GM18951 (cell line): ENCODE measurements at regions not wholly inside any gene's neighbourhood (a gene's known extent, or its start where the extent isn't known, plus 50 kb on each side); places are given as distances from the start of the nearest gene placed in this dataset.

Experiments
- POLR2A ChIP-seq: IDR thresholded peaks from 4 replicates; pipeline ENCODE4 v1.6.1; 2011; ENCODE audit warnings: mild to moderate bottlenecking; ENCODE audit not compliant: insufficient read length, insufficient read depth; ENCODE audit errors: extremely low read depth
- in situ Hi-C: fragments of 300-500 bp; cut with MboI; formaldehyde crosslinking; loops from one replicate; pipeline ENCODE4 v1.12.0; 2022; ENCODE audit warnings: low sequenced_read_pairs, mixed read lengths, inconsistent platforms; ENCODE audit not compliant: unreplicated experiment

DNA sequence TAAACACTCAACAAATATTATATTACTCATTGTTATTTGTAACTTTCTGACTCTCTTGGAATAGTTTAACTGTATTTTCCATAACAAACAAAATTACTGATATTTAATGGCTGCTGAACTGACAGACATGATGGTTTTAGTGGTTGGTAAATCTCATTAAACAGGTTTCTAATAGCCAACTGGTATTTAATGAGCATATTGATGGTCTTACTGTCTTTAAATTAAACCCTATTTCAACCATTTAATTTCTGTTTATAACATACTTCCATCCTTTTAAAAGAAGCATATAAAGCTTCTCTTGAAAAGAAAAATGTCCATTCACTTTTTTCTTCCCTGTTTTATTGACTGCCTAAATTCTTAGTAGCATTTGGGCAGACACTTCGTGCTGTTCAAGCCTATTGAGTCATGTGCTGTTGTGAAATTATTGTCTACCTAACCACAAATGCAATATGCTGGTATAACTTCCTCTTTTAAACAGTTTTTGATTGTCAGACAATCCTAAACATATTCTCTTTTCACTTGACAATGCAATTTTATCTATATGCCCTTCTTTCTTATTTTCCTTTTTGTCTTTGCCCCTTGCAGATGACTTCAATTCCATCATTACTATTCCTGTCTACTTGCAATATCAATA is 163.9 kb upstream of the SLC7A11 start:
- TF ChIP-seq POLR2A, result no peak
- in situ Hi-C loops, result no loop called here

DNA sequence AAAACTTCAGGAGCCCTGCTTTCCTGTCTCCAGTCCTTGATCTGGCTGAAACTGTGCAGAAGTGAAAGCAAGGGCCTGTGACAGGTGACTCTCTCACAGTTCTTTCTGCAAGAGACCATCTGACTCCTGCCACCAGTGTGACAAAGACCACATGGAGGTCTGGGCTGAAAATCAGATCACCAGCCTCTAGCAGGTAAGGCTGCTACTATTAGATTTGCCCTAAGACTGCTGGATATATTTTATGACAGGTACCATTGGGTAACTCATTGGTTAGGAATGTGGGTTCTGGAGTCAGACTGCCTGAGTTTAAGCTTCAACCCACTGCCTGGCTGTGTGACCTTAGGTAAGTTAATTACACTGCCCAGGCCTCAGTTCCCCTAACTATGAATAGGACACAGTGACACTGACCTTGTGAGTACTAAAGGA is 163.3 kb upstream of the SLC7A11 start:
- in situ Hi-C loops, result no loop called here
- no peak for TF ChIP-seq POLR2A

DNA sequence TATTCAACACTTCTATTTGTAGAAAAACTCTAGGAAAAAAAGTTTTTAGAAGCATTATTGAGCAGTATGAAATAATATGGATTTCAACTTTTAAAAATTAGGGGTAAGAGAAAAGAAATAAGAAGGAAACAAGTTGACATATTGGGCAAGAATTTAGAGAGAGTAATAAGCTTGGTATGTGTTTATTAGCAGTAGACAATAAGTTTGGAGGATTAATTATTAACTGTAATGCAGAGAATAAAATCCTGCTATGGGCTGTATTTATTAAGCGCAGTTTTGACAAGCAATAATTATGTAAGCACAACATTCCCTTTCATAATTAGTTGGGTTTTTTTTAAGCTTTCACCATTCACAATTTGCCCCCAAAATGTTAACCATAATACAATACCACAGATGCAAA is 162.7 kb upstream of the SLC7A11 start:
- in situ Hi-C loops, result no loop called here

DNA sequence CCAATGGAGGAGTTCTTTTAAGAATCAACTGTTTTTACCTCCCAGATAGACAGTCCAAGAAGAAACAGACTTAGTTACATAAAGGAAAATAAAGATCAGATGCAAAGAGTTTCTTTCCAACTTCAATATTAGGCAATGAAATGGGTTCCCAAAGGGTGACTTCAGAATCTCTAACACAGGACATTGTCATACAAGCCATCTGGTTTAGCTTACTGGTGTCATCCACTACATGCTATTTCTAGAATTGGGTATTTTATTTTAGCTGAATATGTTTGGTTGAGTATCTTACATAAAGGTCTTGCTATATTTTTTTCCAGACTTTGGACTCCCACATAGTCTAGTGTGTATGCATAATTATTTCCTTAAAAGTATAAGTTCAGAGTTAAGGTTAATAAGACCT is 162.1 kb upstream of the SLC7A11 start:
- TF ChIP-seq POLR2A, result no peak
- in situ Hi-C loops, result no loop called here

More for the DNA sequence above, 162.7 kb upstream of the SLC7A11 start:
- TF ChIP-seq POLR2A, result no peak

DNA sequence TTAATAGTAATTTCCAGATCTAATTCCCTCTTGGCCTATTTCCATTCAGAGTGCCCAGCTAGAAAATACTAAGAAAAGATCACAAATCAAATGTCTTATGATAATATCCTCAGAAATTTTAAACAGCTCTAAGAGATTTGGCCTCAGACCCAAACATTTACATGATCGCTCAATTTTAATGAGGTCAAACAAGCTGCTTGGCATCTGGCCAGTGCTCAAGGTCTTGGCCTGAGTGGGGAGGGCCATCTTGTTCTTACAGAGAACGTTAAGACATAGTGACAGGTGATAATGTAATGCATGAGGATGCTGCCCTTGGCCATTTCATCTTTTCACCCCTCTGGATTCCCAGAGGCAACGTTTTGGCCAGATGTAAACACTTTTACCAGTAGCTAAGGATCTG is 159.2 kb upstream of the SLC7A11 start:
- in situ Hi-C loops, result no loop called here
- TF ChIP-seq POLR2A, result no peak

DNA sequence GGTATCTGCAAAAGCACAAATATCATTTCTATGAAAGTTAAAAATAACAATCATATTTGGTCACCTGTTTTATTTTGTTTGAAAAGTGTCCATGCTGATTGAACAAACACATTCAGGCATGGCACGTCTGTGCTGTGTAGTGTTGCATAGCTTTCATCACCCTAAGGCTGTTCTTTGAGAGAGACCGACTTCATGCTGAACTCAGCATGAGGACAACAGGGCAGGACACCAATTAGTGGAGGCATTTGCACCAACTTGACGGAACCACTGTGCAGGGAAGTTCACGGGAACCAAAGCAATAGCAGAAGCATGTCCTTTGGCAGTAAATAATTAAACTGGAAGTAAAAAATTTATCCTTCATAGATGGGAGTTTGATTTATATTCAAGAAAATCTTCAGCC is 158.4 kb upstream of the SLC7A11 start:
- no peak for TF ChIP-seq POLR2A
- in situ Hi-C loops, result no loop called here

DNA sequence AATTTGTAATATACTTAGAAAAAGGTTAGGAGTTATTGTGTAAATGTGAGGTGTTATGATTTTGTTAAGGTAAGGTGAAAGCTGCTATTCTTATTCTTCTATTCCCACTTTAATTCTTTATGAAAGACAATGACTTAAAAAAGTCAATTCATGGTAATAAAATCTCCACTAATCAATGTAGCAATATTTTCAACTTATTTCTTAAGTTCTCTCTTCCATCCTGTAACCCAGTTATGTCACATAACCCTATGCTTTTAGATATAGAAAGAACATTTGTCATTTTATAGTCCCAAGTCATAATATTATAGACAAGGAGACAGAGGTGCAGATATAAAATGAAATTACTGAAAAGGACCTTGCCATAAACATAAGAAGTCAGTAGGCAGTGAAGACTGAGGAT is 157.9 kb upstream of the SLC7A11 start:
- in situ Hi-C loops, result no loop called here
- TF ChIP-seq POLR2A, result no peak

DNA sequence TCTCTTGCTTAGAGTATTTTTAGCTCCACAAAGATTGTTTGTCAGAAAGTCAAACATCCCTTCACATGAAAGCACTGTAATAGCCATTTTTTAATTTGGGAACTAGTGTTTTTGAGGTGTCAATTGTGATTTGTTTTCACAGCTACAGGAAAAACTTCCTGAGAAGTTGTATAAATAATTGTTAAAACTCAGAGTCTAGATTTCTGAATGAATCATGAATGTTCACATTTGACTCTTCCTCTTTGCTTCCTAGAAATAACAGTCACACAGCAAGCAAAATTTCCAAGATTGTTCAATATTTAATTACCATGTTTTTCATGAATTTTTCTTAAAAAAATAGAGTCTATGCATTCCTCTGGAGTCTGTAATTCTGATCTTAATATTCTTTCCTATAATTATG is 156.9 kb upstream of the SLC7A11 start:
- no peak for TF ChIP-seq POLR2A
- in situ Hi-C loops, result no loop called here

DNA sequence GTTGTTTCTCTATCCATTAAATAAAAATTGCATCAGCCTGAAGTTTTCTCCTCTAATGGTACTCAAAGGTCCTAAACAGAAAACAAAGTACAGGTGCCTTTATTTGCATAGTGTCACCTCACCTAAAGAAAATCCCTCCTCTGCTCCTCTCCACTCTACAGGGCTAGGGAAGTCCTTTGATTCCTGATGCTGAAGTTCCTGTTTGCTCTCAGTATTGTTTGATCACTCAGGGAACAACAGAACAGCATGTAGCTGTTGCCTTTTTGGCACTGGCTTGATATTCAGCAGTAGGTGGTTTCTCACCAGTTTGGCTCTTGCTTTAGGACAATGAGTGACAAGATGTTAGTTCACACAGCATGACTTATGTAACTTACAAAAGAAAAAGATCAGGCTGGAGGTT is 156.2 kb upstream of the SLC7A11 start:
- in situ Hi-C loops, result no loop called here

DNA sequence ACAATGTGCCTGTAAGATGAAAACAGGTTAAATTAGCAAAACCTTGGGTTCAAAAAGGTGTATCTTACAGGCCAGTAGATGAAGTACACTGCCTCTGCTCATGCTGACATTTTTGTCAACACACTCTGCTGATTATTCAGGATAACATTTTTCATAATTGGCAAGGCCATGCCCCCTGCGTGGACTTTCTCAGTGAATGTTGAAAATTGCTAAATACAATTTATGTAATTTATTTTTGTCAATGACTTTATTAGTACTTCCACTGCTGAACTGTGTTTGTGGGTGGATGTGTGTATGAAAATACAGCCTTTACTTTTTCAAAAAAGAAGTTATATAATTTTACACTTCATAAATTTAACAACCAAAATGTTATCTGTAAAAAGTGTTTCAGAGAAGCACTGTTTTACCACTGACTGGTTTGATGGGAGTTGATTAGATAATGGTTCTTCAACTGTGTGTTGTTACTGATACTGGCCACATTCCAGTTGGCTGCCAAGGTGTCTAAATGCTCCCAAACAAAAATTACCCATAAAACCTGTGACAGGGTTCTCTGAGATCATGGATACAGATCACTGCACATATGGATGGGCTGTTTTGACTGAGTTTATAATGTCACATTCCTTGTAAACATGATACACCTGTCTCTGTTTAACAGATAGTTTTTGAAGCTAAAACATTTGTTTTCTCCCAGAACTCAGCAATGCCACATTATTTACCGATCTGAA is 151.9 kb upstream of the SLC7A11 start:
- no peak for TF ChIP-seq POLR2A
- in situ Hi-C loops, result no loop called here

More for the DNA sequence above, 156.2 kb upstream of the SLC7A11 start:
- TF ChIP-seq POLR2A, result no peak

DNA sequence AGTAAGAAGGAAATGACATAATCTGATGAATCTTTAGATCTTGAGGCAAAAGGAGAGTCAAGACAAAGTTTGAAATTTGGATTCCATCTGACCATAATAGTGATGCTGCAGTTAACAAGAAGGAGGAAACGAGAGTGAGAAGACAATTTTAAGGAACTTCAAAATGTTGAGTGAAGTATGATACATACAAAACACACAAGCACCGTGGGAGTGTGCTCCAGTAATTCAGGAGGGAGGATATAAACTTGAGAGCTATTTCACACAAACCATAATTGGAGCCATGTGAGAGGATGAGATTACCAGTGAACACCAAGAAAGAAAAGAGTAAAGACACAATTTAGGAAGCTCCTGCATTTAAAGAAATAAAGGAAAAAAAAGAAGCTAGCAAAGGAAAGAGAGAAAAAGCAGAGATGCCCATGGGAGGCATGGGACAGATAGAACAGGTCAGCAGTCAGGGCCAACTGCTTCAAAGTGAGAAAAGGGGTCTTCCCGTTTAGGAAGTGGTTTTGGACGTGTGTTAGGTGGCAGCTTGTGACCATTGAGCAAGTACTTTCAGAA is 150.7 kb upstream of the SLC7A11 start:
- TF ChIP-seq POLR2A, result no peak
- in situ Hi-C loops, result no loop called here

DNA sequence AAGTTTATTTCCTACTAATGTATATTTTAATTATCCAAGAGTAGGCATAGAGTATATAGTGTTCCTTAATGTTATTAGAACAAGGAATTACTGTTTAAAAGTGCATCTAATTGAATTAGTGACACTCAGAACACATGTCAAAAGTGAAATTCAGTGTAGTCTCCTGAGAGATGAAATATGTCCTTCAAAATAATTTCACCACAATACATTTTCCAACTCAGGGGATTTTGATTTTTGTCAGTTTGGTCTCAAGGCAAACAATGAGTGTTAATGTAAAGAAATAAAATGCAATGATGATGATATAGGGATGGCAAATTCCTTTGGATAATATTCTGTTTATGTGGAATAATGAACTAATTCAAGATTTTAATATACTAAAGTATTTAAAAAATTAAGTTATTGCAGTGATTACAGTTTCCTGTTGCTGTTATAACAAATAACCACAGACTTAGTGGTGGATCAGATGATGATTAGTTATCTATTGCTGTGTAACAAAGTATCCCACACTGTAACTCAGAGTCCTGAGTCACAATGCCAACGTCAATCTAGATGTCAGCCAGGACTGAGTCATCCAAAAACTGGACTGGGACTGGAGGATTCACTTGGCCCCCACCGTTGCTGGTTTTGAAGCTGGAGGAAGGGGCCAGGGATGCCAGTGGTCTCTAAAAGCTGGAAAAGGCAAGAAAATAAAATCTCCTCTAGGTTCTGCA is 148.0 kb upstream of the SLC7A11 start:
- TF ChIP-seq POLR2A, result no peak
- in situ Hi-C loops, result no loop called here

DNA sequence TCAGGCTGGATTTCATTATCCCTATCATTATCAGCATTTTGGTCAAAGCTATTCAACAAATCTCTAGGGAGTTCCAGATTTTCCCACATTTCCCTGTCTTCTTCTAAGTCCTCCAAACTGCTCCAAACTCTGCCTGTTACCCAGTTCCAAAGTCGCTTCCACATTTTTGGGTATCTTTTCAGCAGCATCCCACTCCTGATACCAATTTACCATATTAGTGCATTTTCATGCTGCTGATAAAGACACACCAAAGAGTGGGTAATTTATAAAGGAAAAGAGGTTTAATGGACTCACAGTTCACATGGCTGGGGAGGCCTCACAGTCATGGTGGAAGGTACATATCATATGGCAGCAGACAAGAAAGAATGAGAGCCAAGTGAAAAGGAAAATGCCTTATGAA is 132.8 kb upstream of the SLC7A11 start:
- no peak for TF ChIP-seq POLR2A
- in situ Hi-C loops, result no loop called here
